NB4 (cell line): ENCODE measurements at regions not wholly inside any gene's neighbourhood (a gene's known extent, or its start where the extent isn't known, plus 50 kb on each side); places are given as distances from the start of the nearest gene placed in this dataset.

Source experiments
- DNase-seq: peaks from one replicate; pipeline ENCODE4 v3.0.0; 2010; ENCODE audit warnings: low read depth
- H3K4me3 ChIP-seq: one replicate; pipeline ENCODE4 v1.5.1; 2011; ENCODE audit warnings: mild to moderate bottlenecking, low read depth, low read length, moderate library complexity
- MYC ChIP-seq: IDR thresholded peaks from 2 replicates; pipeline ENCODE4 v1.6.1; 2011; ENCODE audit warnings: low read depth, low read length
- POLR2A ChIP-seq: IDR thresholded peaks from 2 replicates; pipeline ENCODE4 v1.6.1; 2011; ENCODE audit warnings: mild to moderate bottlenecking; ENCODE audit not compliant: insufficient read length; ENCODE audit errors: extremely low read depth
- TF ChIP-seq, protein P1 (sequence below): IDR thresholded peaks from 2 replicates; pipeline ENCODE4 v1.6.1; 2011; ENCODE audit warnings: low read depth, low read length
- TF ChIP-seq, protein P2 (sequence below): IDR thresholded peaks from one replicate; pipeline ENCODE4 v1.5.1; 2012; ENCODE audit warnings: low read depth, low read length

DNA sequence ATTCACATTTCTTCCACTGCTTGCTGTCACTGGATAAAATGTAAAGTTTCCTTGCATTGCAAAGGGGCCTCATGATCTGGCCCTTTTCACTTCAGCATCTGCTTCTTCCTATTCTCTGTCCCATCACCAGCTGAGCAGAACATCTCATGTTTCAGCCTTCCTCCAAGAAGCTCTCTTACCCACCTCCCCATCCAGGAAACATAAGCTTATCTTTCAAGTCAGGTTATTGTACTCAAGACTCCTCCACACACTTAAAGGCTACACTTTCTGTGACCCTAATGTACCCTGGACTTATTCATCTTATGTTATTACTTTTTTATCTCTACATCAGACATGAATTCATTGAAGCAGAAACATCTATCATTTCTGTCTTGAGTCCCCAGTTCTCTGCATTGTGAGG, 230.5 kb downstream of the PMAIP1 start:
- TF ChIP-seq, protein P1, sequence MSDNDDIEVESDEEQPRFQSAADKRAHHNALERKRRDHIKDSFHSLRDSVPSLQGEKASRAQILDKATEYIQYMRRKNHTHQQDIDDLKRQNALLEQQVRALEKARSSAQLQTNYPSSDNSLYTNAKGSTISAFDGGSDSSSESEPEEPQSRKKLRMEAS: no peak
- TF ChIP-seq, protein P2, sequence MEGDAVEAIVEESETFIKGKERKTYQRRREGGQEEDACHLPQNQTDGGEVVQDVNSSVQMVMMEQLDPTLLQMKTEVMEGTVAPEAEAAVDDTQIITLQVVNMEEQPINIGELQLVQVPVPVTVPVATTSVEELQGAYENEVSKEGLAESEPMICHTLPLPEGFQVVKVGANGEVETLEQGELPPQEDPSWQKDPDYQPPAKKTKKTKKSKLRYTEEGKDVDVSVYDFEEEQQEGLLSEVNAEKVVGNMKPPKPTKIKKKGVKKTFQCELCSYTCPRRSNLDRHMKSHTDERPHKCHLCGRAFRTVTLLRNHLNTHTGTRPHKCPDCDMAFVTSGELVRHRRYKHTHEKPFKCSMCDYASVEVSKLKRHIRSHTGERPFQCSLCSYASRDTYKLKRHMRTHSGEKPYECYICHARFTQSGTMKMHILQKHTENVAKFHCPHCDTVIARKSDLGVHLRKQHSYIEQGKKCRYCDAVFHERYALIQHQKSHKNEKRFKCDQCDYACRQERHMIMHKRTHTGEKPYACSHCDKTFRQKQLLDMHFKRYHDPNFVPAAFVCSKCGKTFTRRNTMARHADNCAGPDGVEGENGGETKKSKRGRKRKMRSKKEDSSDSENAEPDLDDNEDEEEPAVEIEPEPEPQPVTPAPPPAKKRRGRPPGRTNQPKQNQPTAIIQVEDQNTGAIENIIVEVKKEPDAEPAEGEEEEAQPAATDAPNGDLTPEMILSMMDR: no peak
- no peak for TF ChIP-seq MYC
- no peak for TF ChIP-seq POLR2A
- DNase-seq: no peak
- H3K4me3 ChIP-seq: no peak overlapping the region

DNA sequence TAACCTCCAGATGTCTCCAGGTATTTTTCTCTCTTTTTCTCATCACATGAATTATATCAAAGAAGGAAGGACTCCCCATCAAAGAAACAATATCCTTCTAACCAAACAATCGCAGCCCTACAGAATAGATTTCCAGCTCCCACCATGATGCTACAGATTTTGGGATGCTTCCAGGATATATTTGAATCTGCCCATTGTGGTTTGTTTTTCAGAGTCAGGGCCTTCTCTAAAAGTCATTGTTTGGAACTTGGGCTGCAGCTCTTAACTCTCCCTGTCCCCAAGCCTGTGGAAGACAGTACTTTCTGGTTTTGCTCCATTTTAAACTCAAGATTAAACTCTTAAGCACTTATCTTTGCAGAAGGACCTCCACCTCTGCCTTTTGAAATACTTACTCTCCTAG, 223.2 kb downstream of the PMAIP1 start:
- DNase-seq: no peak
- TF ChIP-seq, protein P1: no peak
- no peak for TF ChIP-seq POLR2A
- TF ChIP-seq, protein P2: no peak
- no peak for TF ChIP-seq MYC
- H3K4me3 ChIP-seq: no peak overlapping the region

DNA sequence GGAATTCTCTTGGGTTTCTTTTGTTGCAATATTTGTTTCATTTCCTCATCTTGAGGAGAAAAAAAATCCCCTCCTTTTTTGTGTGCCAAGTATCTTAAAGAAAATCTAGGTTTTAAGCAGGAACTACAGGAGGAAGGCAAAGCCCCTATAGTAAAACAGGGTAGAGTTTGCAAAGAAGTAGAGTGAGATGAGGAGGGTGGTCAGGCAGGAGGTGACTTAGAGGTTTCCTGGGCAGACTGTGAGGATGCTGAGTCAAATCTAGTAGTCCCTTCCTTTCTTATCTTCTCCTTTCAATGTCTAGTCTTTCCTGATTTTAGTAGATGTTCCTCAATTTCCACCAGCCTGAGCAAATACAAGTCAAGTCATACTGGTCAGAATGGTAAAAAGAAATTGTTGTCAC, 222.5 kb downstream of the PMAIP1 start:
- TF ChIP-seq, protein P1: no peak
- TF ChIP-seq MYC (no peak), POLR2A (no peak)
- no peak overlapping the region for H3K4me3 ChIP-seq
- DNase-seq: no peak

DNA sequence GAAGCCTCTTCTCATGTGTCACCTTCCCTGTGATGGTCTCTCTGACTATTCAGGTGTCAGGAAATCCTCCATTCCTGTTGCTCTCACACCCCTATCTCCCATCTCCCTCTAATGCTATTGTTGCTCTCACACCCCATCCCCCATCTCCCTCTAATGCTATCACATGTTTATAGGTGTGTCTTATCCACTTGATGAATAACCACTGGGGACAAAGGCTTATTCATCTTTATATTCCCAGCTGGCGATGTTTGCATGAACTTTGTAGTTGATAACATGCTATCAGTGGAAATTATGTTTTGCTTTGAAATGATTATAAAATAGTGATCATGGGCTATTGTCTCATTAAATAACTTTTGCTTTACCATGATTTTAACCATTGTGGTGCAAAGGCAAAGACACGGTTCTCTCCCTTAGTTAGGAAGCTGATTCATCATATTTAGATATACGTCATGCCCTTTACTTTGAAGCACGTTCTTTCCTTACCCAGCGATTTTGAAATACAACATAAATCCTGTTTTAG, 220.5 kb downstream of the PMAIP1 start:
- no peak overlapping the region for H3K4me3 ChIP-seq
- no peak for DNase-seq
- TF ChIP-seq, protein P2: no peak
- TF ChIP-seq MYC: no peak
- no peak for TF ChIP-seq POLR2A
- TF ChIP-seq, protein P1: no peak

DNA sequence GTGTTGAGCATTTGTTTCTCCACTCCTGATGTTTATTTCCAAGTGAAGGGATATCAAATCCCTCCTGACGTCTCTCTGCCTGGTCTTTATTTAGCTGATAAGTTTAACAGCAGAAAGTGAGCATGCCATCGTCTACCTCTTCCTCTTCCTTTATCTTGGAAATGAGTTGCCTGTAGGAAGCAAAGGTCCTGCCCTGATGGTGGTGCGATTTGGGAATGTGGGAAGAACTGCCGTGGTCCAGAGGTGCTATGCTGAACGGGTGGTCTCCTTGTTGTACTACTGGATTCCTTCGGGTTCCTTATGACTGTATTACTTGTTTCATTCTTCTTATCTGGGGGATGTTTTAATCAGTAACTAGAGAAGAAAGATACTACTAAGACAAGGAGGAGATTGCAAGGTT, 217.5 kb downstream of the PMAIP1 start:
- TF ChIP-seq MYC (no peak), POLR2A (no peak)
- TF ChIP-seq, protein P1: no peak
- TF ChIP-seq, protein P2: no peak
- H3K4me3 ChIP-seq: no peak overlapping the region
- DNase-seq: no peak

DNA sequence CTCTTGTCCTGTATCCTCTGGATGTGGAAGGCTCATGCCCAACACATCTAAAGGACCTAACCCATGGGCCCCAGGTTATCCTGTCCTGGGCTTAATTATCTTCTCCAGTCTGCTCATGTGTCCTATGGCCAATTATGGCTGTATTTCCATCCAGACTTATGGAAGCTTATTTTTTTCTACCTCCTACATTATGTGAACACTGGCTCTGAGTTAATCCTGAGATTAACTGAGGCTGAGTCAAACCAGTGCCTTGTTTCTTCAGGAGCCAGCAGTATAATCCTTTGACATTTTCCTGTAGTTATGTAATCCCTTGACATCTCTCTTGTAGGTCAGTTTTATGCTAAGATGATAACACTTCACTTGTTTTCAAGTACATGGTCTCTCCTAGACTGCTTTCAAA, 213.6 kb downstream of the PMAIP1 start:
- DNase-seq: no peak
- H3K4me3 ChIP-seq: no peak overlapping the region
- no peak for TF ChIP-seq MYC
- TF ChIP-seq, protein P2: no peak
- no peak for TF ChIP-seq POLR2A
- TF ChIP-seq, protein P1: no peak
